Vagina (tissue), 2 donors: ENCODE measurements at regions not wholly inside any gene's neighbourhood (a gene's known extent, or its start where the extent isn't known, plus 50 kb on each side); places are given as distances from the start of the nearest gene placed in this dataset.

Source experiments
- CTCF ChIP-seq, 3 experiments: fragments of 450-650 bp in 2 of 3; fragments of 200-600 bp in 1 of 3; sonication (generic) in 1 of 3; IDR thresholded peaks; one replicate each; pipeline ENCODE4 v1.5.1; 2017 to 2019; ENCODE audit warnings: antibody characterized with exemption in 3 of 3, mild to moderate bottlenecking in 2 of 3, moderate library complexity in 2 of 3
- POLR2AphosphoS5 ChIP-seq, 2 donors: sonication (generic); formaldehyde crosslinking; IDR thresholded peaks; one replicate each; pipeline ENCODE4 v1.9.0; 2017; ENCODE audit warnings: antibody characterized with exemption in 2 of 2, mild to moderate bottlenecking in 2 of 2, low read depth in 1 of 2; ENCODE audit not compliant: insufficient read depth in 1 of 2

GRCh38 chr5:155418960-155419579, 405.5 kb downstream of the KIF4B start:
- TF ChIP-seq CTCF (IDR thresholded peaks at IDR 0.05) (no peak), POLR2AphosphoS5 (IDR thresholded peaks at IDR 0.05; ENCODE audit: insufficient read depth in 1 of 2, low read depth in 1 of 2) (no peak)
